Activated CD8-positive, alpha-beta T cell treated with anti-CD3 and anti-CD28 coated beads for 36 hours (primary cell): ENCODE measurements at regions not wholly inside any gene's neighbourhood (a gene's known extent, or its start where the extent isn't known, plus 50 kb on each side); places are given as distances from the start of the nearest gene placed in this dataset.

ENCODE experiments used
- ATAC-seq: fragments of 200-7000 bp; cut with Tn5 transposase; one replicate; pipeline ENCODE4 v1.10.0; 2021; ENCODE audit warnings: mild to moderate bottlenecking, moderate library complexity
- CTCF ChIA-PET: fragments of 350-600 bp; sonication (Branson Sonifier 250); formaldehyde crosslinking; loops from one replicate; lab custom pipeline; 2021; ENCODE audit warnings: antibody characterized with exemption; lab: Charles Lee
- POLR2A ChIA-PET: fragments of 350-600 bp; sonication (Branson Sonifier 250); formaldehyde crosslinking; loops from one replicate; lab custom pipeline; 2021; ENCODE audit warnings: antibody characterized with exemption; lab: Charles Lee
- DNase-seq: peaks from one replicate; pipeline ENCODE4 v3.0.0-alpha.2; 2020
- H3K27ac Mint-ChIP-seq: one replicate; pipeline ENCODE4 v1.8.0; 2021; ENCODE audit warnings: mild to moderate bottlenecking, mixed read lengths
- H3K27me3 Mint-ChIP-seq: one replicate; pipeline ENCODE4 v1.8.0; 2021; ENCODE audit warnings: mixed read lengths
- H3K36me3 Mint-ChIP-seq: one replicate; pipeline ENCODE4 v1.8.0; 2021; ENCODE audit warnings: low read depth, mixed read lengths
- H3K4me1 Mint-ChIP-seq: one replicate; pipeline ENCODE4 v1.8.0; 2021; ENCODE audit warnings: low read depth, mixed read lengths
- H3K4me3 Mint-ChIP-seq: one replicate; pipeline ENCODE4 v1.8.0; 2021; ENCODE audit warnings: mild to moderate bottlenecking, moderate library complexity, mixed read lengths
- H3K9me3 Mint-ChIP-seq: one replicate; pipeline ENCODE4 v1.8.0; 2021; ENCODE audit warnings: mixed read lengths
- CTCF ChIP-seq: fragments of 200-600 bp; IDR thresholded peaks from one replicate; pipeline ENCODE4 v1.8.0; 2022; ENCODE audit warnings: antibody characterized with exemption, mild to moderate bottlenecking
- intact Hi-C: fragments of 100-400 bp; cut with micrococcal nuclease; formaldehyde crosslinking; loops from one replicate; pipeline ENCODE4 v1.10.0; 2022

- CTCF ChIA-PET = no interaction called here
- intact Hi-C loops = no loop called here
- ATAC-seq (no peak), DNase-seq (no peak)
- no peaks in the 10 kb centered on the region for H3K4me1 Mint-ChIP-seq
- H3K9me3 Mint-ChIP-seq = no peaks in the 10 kb centered on the region
- no peak overlapping the region for H3K27ac Mint-ChIP-seq
- no peaks in the 10 kb centered on the region for H3K36me3 Mint-ChIP-seq
- POLR2A ChIA-PET = no interaction called here
- H3K4me3 Mint-ChIP-seq = no peak overlapping the region
- H3K27me3 Mint-ChIP-seq = no peaks in the 10 kb centered on the region
- no peak for TF ChIP-seq CTCF
Measured at GRCh38 chr12:40632171-40632570, 60.1 kb upstream of the CNTN1 start.

- H3K27ac Mint-ChIP-seq = no peak overlapping the region
Measured at GRCh38 chr12:40632933-40633332, 59.3 kb upstream of the CNTN1 start.

GRCh38 chr12:40634517-40635131 is 57.6 kb upstream of the CNTN1 start:
- ChIA-PET POLR2A (no interaction called here), CTCF (no interaction called here)
- Mint-ChIP-seq H3K27ac (no peak overlapping the region), H3K4me3 (no peak overlapping the region), H3K4me1 (no peaks in the 10 kb centered on the region), H3K36me3 (no peaks in the 10 kb centered on the region), H3K27me3 (no peaks in the 10 kb centered on the region), H3K9me3 (no peaks in the 10 kb centered on the region)
- no peak for TF ChIP-seq CTCF
- no peak for DNase-seq
- no peak for ATAC-seq
- intact Hi-C loops = no loop called here

More at GRCh38 chr12:40632933-40633332, 59.3 kb upstream of the CNTN1 start:
- Mint-ChIP-seq H3K4me3 (no peak overlapping the region), H3K9me3 (no peaks in the 10 kb centered on the region), H3K36me3 (no peaks in the 10 kb centered on the region), H3K27me3 (no peaks in the 10 kb centered on the region), H3K4me1 (no peaks in the 10 kb centered on the region)
- POLR2A ChIA-PET = no interaction called here
- intact Hi-C loops = no loop called here
- TF ChIP-seq CTCF = no peak
- CTCF ChIA-PET = no interaction called here
- DNase-seq = no peak
- ATAC-seq = no peak

GRCh38 chr12:40635141-40635731 is 57.0 kb upstream of the CNTN1 start:
- Mint-ChIP-seq H3K4me1 (no peaks in the 10 kb centered on the region), H3K27ac (no peak overlapping the region), H3K36me3 (no peaks in the 10 kb centered on the region), H3K27me3 (no peaks in the 10 kb centered on the region), H3K4me3 (no peak overlapping the region), H3K9me3 (no peaks in the 10 kb centered on the region)
- DNase-seq = no peak
- ChIA-PET POLR2A (no interaction called here), CTCF (no interaction called here)
- ATAC-seq = no peak
- intact Hi-C loops = no loop called here
- no peak for TF ChIP-seq CTCF
